Astrocyte (in vitro differentiated cells and primary cell): ENCODE measurements at regions not wholly inside any gene's neighbourhood (a gene's known extent, or its start where the extent isn't known, plus 50 kb on each side); places are given as distances from the start of the nearest gene placed in this dataset.

ENCODE experiments used
- EZH2 ChIP-seq: IDR thresholded peaks from 2 replicates; pipeline ENCODE4 v1.6.1; 2012; ENCODE audit warnings: mild to moderate bottlenecking, low read length, inconsistent platforms; ENCODE audit not compliant: insufficient read depth
- TF ChIP-seq, protein P1 (sequence below): IDR thresholded peaks from 2 replicates; pipeline ENCODE4 v1.5.1; 2011; ENCODE audit warnings: low read depth, mild to moderate bottlenecking, inconsistent platforms, low read length, moderate library complexity; ENCODE audit not compliant: insufficient read depth

DNA sequence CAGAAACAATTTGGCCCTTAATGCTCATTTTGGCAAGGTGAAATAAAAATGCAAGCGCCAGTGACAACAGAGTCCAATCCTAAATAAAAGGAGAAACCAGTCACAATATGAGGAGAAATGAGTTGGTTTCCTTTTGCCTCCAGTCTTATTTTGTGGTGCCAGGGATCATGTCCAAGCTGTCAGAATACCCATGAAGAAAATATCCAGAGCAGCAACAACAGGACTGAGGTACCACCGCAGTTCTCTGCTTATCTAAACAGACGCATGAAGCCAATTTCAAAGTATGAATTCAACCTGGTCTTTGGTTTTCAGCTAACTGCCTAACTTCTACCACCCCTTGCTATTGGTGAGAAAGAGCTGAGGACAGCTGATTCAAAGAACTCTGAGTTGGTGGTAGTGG is 199.9 kb upstream of the MAGEB2 start:
- TF ChIP-seq, protein P1, sequence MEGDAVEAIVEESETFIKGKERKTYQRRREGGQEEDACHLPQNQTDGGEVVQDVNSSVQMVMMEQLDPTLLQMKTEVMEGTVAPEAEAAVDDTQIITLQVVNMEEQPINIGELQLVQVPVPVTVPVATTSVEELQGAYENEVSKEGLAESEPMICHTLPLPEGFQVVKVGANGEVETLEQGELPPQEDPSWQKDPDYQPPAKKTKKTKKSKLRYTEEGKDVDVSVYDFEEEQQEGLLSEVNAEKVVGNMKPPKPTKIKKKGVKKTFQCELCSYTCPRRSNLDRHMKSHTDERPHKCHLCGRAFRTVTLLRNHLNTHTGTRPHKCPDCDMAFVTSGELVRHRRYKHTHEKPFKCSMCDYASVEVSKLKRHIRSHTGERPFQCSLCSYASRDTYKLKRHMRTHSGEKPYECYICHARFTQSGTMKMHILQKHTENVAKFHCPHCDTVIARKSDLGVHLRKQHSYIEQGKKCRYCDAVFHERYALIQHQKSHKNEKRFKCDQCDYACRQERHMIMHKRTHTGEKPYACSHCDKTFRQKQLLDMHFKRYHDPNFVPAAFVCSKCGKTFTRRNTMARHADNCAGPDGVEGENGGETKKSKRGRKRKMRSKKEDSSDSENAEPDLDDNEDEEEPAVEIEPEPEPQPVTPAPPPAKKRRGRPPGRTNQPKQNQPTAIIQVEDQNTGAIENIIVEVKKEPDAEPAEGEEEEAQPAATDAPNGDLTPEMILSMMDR = no peak
- TF ChIP-seq EZH2 = no peak
